ENCODE measurements at regions not wholly inside any gene's neighbourhood (a gene's known extent, or its start where the extent isn't known, plus 50 kb on each side); places are given as distances from the start of the nearest gene placed in this dataset.

- TF ChIP-seq CTCF (conservative IDR thresholded peaks at IDR 0.05) (no peak), ZFX (IDR thresholded peaks at IDR 0.05) (no peak)
Observed at GRCh38 chr13:65508745-65509144, 1721.4 kb downstream of the PCDH9 start.

Data from C4-2B (cell line).